ENCODE measurements at regions not wholly inside any gene's neighbourhood (a gene's known extent, or its start where the extent isn't known, plus 50 kb on each side); places are given as distances from the start of the nearest gene placed in this dataset.

GRCh38 chr12:34526946-34527345 is 504.6 kb downstream of the ALG10 start (continued):
- TF ChIP-seq ZSCAN25 (CRISPR knock-in tag; IDR thresholded peaks at IDR 0.05) (no peak), ZNF652 (CRISPR knock-in tag; IDR thresholded peaks at IDR 0.05; ENCODE audit: borderline replicate concordance, low read depth) (no peak)

GRCh38 chr12:34547276-34547675 is 525.0 kb downstream of the ALG10 start:
- no peak overlapping the region for H3K27ac ChIP-seq (ENCODE audit: extremely low read length, insufficient read depth, low read length)
- H4K20me1 ChIP-seq (ENCODE audit: insufficient read depth, low read length): no peaks in the 10 kb centered on the region
- peaks cover 100% of the 10 kb centered on the region for H3K9me3 ChIP-seq (ENCODE audit: low read length)
- intact Hi-C loops (cut with micrococcal nuclease; ENCODE audit: unreplicated experiment) (no loop called here), in situ Hi-C loops (cut with HindIII; ENCODE audit: extremely low pct_ligation_motif_present, low pct_unique_long_range_greater_than_20kb) (no loop called here)
- H3K4me3 ChIP-seq (replicated peaks in 1 of 3; ENCODE audit: insufficient read depth in 1 of 3, low read depth in 2 of 3, low read length in 3 of 3): no peak overlapping the region
- no peak for TF ChIP-seq SRF (IDR thresholded peaks at IDR 0.05; ENCODE audit: low read depth, low read length)
- no peak for TF ChIP-seq NPAS2 (CRISPR knock-in tag; IDR thresholded peaks at IDR 0.05; ENCODE audit: borderline replicate concordance)
- no peak for TF ChIP-seq ZBTB39 (CRISPR knock-in tag; IDR thresholded peaks at IDR 0.05)
- TF ChIP-seq ZBTB26 (CRISPR knock-in tag; IDR thresholded peaks at IDR 0.05; ENCODE audit: borderline replicate concordance): no peak
- no peak for TF ChIP-seq ZNF773 (CRISPR knock-in tag; IDR thresholded peaks at IDR 0.05; ENCODE audit: borderline replicate concordance)
- peak; percentile 87 for TF ChIP-seq MAFF (IDR thresholded peaks at IDR 0.05; ENCODE audit: low read depth, low read length)
- TF ChIP-seq SAP130 (CRISPR knock-in tag; IDR thresholded peaks at IDR 0.05; ENCODE audit: low read depth): no peak
- no peak for TF ChIP-seq ZBTB7B (CRISPR knock-in tag; IDR thresholded peaks at IDR 0.05)
- no peak for TF ChIP-seq PCBP1 (IDR thresholded peaks at IDR 0.05; ENCODE audit: borderline replicate concordance, low read depth, low read length)
- TF ChIP-seq ZNF12 (CRISPR knock-in tag; IDR thresholded peaks at IDR 0.05): no peak
- no peak for TF ChIP-seq GABPB1 (CRISPR knock-in tag; IDR thresholded peaks at IDR 0.05)
- TF ChIP-seq SMAD1 (CRISPR knock-in tag; IDR thresholded peaks at IDR 0.05; ENCODE audit: borderline replicate concordance, low read depth): no peak
- TF ChIP-seq ATAD3A (CRISPR knock-in tag; IDR thresholded peaks at IDR 0.05): no peak
- no peak for TF ChIP-seq GTF3A (CRISPR knock-in tag; conservative IDR thresholded peaks at IDR 0.05)
- TF ChIP-seq FOXA1 (IDR thresholded peaks at IDR 0.05): no peak
- TF ChIP-seq FOXA1 (CRISPR knock-in tag; IDR thresholded peaks at IDR 0.05): no peak
- no peak for TF ChIP-seq ZNF562 (CRISPR knock-in tag; IDR thresholded peaks at IDR 0.05; ENCODE audit: borderline replicate concordance)
- TF ChIP-seq MAFK (conservative IDR thresholded peaks at IDR 0.05 in 1 of 2, IDR thresholded peaks at IDR 0.05 in 1 of 2; ENCODE audit: low read length in 2 of 2): peak; percentile 75 to 93
- ATAC-seq (no peak), DNase-seq (ENCODE audit: low spot score) (no peak), FAIRE-seq (no peak)
- no peaks in the 10 kb centered on the region for H3K27me3 ChIP-seq (ENCODE audit: control insufficient read depth in 1 of 2, insufficient read depth in 2 of 2, low read length in 2 of 2)
- POLR2A ChIA-PET: no interaction called here
- CTCF ChIA-PET (ENCODE audit: low intra/inter-chr PET ratio, low total read pairs): no interaction called here
- BruUV-seq (replicated peaks): no TSS peak
- no peaks in the 10 kb centered on the region for H3K36me3 ChIP-seq (replicated peaks in 1 of 2; ENCODE audit: control insufficient read depth in 1 of 2, insufficient read depth in 2 of 2, low read length in 2 of 2)
- H2AFZ ChIP-seq (ENCODE audit: low read length): no peak overlapping the region
- H3K4me2 ChIP-seq (ENCODE audit: low read depth, low read length): no peak overlapping the region
- no peaks in the 10 kb centered on the region for H3K79me2 ChIP-seq (ENCODE audit: insufficient read depth, low read length)
- no peaks in the 10 kb centered on the region for H3K4me1 ChIP-seq (ENCODE audit: insufficient read depth, low read length)
- no peak overlapping the region for H3K9ac ChIP-seq (ENCODE audit: insufficient read depth, low read depth, low read length)
- 24% methylated on average over 4 of the region's 4 CpGs for WGBS (ENCODE audit: low lambda C conversion rate)

Measured in HepG2 (cell line).